CD8-positive, alpha-beta memory T cell (primary cell): ENCODE measurements at regions not wholly inside any gene's neighbourhood (a gene's known extent, or its start where the extent isn't known, plus 50 kb on each side); places are given as distances from the start of the nearest gene placed in this dataset.

Source experiments
- CTCF ChIA-PET: fragments of 350-600 bp; sonication (Branson Sonifier 250); formaldehyde crosslinking; loops from one replicate; lab custom pipeline; 2021; ENCODE audit warnings: antibody characterized with exemption; lab: Charles Lee
- POLR2A ChIA-PET: fragments of 350-600 bp; sonication (Branson Sonifier 250); formaldehyde crosslinking; loops from one replicate; lab custom pipeline; 2021; ENCODE audit warnings: antibody characterized with exemption; lab: Charles Lee
- DNase-seq, 5 donors: peaks; one replicate each; pipeline versions ENCODE4 v3.0.0 to v3.0.0-alpha.2; 2020 to 2022; ENCODE audit warnings: mixed read lengths in 1 of 5
- H3K27ac ChIP-seq: one replicate; pipeline ENCODE4 v1.7.0; 2013; ENCODE audit warnings: low read depth, mild to moderate bottlenecking, low read length, moderate library complexity
- H3K27me3 ChIP-seq: 2 replicates; pipeline ENCODE4 v1.7.0; 2013; ENCODE audit warnings: low read length, mild to moderate bottlenecking; ENCODE audit not compliant: insufficient read depth, poor library complexity, severe bottlenecking
- H3K36me3 ChIP-seq: 2 replicates; pipeline ENCODE4 v1.7.0; 2013; ENCODE audit warnings: mild to moderate bottlenecking, low read length, moderate library complexity; ENCODE audit not compliant: insufficient read depth
- H3K4me1 ChIP-seq: 2 replicates; pipeline ENCODE4 v1.7.0; 2013; ENCODE audit warnings: mild to moderate bottlenecking, low read length, moderate library complexity; ENCODE audit not compliant: insufficient read depth
- H3K4me3 ChIP-seq: 2 replicates; pipeline ENCODE4 v1.7.0; 2013; ENCODE audit warnings: mild to moderate bottlenecking, low read length
- H3K9me3 ChIP-seq: 2 replicates; pipeline ENCODE4 v1.7.0; 2013; ENCODE audit warnings: mild to moderate bottlenecking, low read length
- H3K27ac Mint-ChIP-seq, 8 donors: one replicate each; pipeline ENCODE4 v1.8.0; 2020 to 2021; ENCODE audit warnings: mixed read lengths in 8 of 8, mild to moderate bottlenecking in 6 of 8, inconsistent platforms in 3 of 8, moderate library complexity in 3 of 8
- H3K27me3 Mint-ChIP-seq, 2 donors: one replicate each; pipeline ENCODE4 v1.8.0; 2020 to 2021; ENCODE audit warnings: mixed read lengths in 2 of 2, mild to moderate bottlenecking in 1 of 2, moderate library complexity in 1 of 2
- H3K36me3 Mint-ChIP-seq, 3 donors: one replicate each; pipeline ENCODE4 v1.8.0; 2020 to 2021; ENCODE audit warnings: mixed read lengths in 3 of 3, inconsistent platforms in 1 of 3, mild to moderate bottlenecking in 1 of 3
- H3K4me1 Mint-ChIP-seq, 3 donors: one replicate each; pipeline ENCODE4 v1.8.0; 2020 to 2021; ENCODE audit warnings: mixed read lengths in 3 of 3, inconsistent platforms in 1 of 3, mild to moderate bottlenecking in 1 of 3
- H3K4me3 Mint-ChIP-seq, 7 donors: one replicate each; pipeline ENCODE4 v1.8.0; 2020 to 2021; ENCODE audit warnings: mixed read lengths in 7 of 7, mild to moderate bottlenecking in 6 of 7, moderate library complexity in 4 of 7, inconsistent platforms in 2 of 7
- H3K9me3 Mint-ChIP-seq, 5 donors: one replicate each; pipeline ENCODE4 v1.8.0; 2020 to 2022; ENCODE audit warnings: mixed read lengths in 5 of 5, mild to moderate bottlenecking in 3 of 5, moderate library complexity in 2 of 5, inconsistent platforms in 1 of 5

GRCh38 chr5:163687414-163687813, 182.0 kb downstream of the MAT2B start:
- Mint-ChIP-seq H3K27ac (no peak overlapping the region), H3K4me1 (no peaks in the 10 kb centered on the region), H3K36me3 (no peaks in the 10 kb centered on the region), H3K9me3 (peaks cover 0 to 2% (median 0%) of the 10 kb centered on the region in 5 donors), H3K27me3 (no peaks in the 10 kb centered on the region), H3K4me3 (no peak overlapping the region)
- Histone ChIP-seq H3K9me3 (no peaks in the 10 kb centered on the region), H3K4me3 (no peak overlapping the region), H3K27me3 (no peaks in the 10 kb centered on the region), H3K27ac (no peak overlapping the region), H3K4me1 (no peaks in the 10 kb centered on the region), H3K36me3 (no peaks in the 10 kb centered on the region)
- CTCF ChIA-PET: no interaction called here
- POLR2A ChIA-PET: no interaction called here
- no peak for DNase-seq

GRCh38 chr5:163692091-163692490, 186.7 kb downstream of the MAT2B start:
- Mint-ChIP-seq H3K36me3 (no peaks in the 10 kb centered on the region), H3K27ac (no peak overlapping the region), H3K27me3 (no peaks in the 10 kb centered on the region), H3K4me1 (no peaks in the 10 kb centered on the region), H3K4me3 (no peak overlapping the region), H3K9me3 (no peaks in the 10 kb centered on the region)
- Histone ChIP-seq H3K36me3 (no peaks in the 10 kb centered on the region), H3K4me3 (no peak overlapping the region), H3K9me3 (no peaks in the 10 kb centered on the region), H3K27ac (no peak overlapping the region), H3K4me1 (no peaks in the 10 kb centered on the region), H3K27me3 (no peaks in the 10 kb centered on the region)
- ChIA-PET POLR2A (no interaction called here), CTCF (no interaction called here)
- no peak for DNase-seq

GRCh38 chr5:163695830-163696578, 190.6 kb downstream of the MAT2B start:
- Mint-ChIP-seq H3K4me1 (no peaks in the 10 kb centered on the region), H3K27ac (no peak overlapping the region), H3K36me3 (no peaks in the 10 kb centered on the region), H3K27me3 (peaks cover 0 to 4% of the 10 kb centered on the region in 2 donors), H3K9me3 (peaks cover 0 to 2% (median 0%) of the 10 kb centered on the region in 5 donors), H3K4me3 (no peak overlapping the region)
- DNase-seq: peak in 1 of 5 donors; percentile 1
- no peaks in the 10 kb centered on the region for H3K9me3 ChIP-seq
- no peaks in the 10 kb centered on the region for H3K36me3 ChIP-seq
- H3K27me3 ChIP-seq: no peaks in the 10 kb centered on the region
- CTCF ChIA-PET: no interaction called here
- no peaks in the 10 kb centered on the region for H3K4me1 ChIP-seq
- H3K4me3 ChIP-seq: no peak overlapping the region
- no peak overlapping the region for H3K27ac ChIP-seq
- POLR2A ChIA-PET: no interaction called here

- DNase-seq: no peak
- CTCF ChIA-PET: no interaction called here
- peaks cover 0 to 4% of the 10 kb centered on the region in 2 donors for H3K27me3 Mint-ChIP-seq
Observed at GRCh38 chr5:163696579-163696887, 191.1 kb downstream of the MAT2B start.

GRCh38 chr5:163706053-163706771, 200.8 kb downstream of the MAT2B start:
- Histone ChIP-seq H3K36me3 (no peaks in the 10 kb centered on the region), H3K9me3 (no peaks in the 10 kb centered on the region), H3K27me3 (no peaks in the 10 kb centered on the region), H3K4me1 (no peaks in the 10 kb centered on the region), H3K27ac (no peak overlapping the region), H3K4me3 (no peak overlapping the region)
- no peak overlapping the region for H3K4me3 Mint-ChIP-seq
- no peak for DNase-seq
- H3K36me3 Mint-ChIP-seq: no peaks in the 10 kb centered on the region
- no peaks in the 10 kb centered on the region for H3K4me1 Mint-ChIP-seq
- no peaks in the 10 kb centered on the region for H3K27me3 Mint-ChIP-seq
- H3K27ac Mint-ChIP-seq: no peak overlapping the region
- peaks cover 0 to 5% (median 0%) of the 10 kb centered on the region in 5 donors for H3K9me3 Mint-ChIP-seq
- ChIA-PET CTCF (no interaction called here), POLR2A (no interaction called here)

More at GRCh38 chr5:163696579-163696887, 191.1 kb downstream of the MAT2B start:
- no peaks in the 10 kb centered on the region for H3K36me3 ChIP-seq
- no peaks in the 10 kb centered on the region for H3K4me1 ChIP-seq
- POLR2A ChIA-PET: no interaction called here
- Mint-ChIP-seq H3K9me3 (peaks cover 0 to 2% (median 0%) of the 10 kb centered on the region in 5 donors), H3K4me3 (no peak overlapping the region), H3K4me1 (no peaks in the 10 kb centered on the region), H3K36me3 (no peaks in the 10 kb centered on the region), H3K27ac (no peak overlapping the region)
- no peak overlapping the region for H3K27ac ChIP-seq
- H3K4me3 ChIP-seq: no peak overlapping the region
- no peaks in the 10 kb centered on the region for H3K9me3 ChIP-seq
- H3K27me3 ChIP-seq: no peaks in the 10 kb centered on the region

GRCh38 chr5:163712011-163712410, 206.6 kb downstream of the MAT2B start:
- ChIA-PET CTCF (no interaction called here), POLR2A (no interaction called here)
- Mint-ChIP-seq H3K9me3 (peaks cover 0 to 5% (median 0%) of the 10 kb centered on the region in 5 donors), H3K27me3 (no peaks in the 10 kb centered on the region), H3K4me3 (no peak overlapping the region), H3K4me1 (no peaks in the 10 kb centered on the region), H3K27ac (no peak overlapping the region), H3K36me3 (no peaks in the 10 kb centered on the region)
- Histone ChIP-seq H3K27ac (no peak overlapping the region), H3K4me3 (no peak overlapping the region), H3K9me3 (no peaks in the 10 kb centered on the region), H3K4me1 (no peaks in the 10 kb centered on the region), H3K36me3 (no peaks in the 10 kb centered on the region), H3K27me3 (no peaks in the 10 kb centered on the region)
- DNase-seq: no peak

GRCh38 chr5:163718272-163718671, 212.9 kb downstream of the MAT2B start:
- Mint-ChIP-seq H3K27ac (no peak overlapping the region), H3K4me1 (no peaks in the 10 kb centered on the region), H3K4me3 (no peak overlapping the region), H3K36me3 (no peaks in the 10 kb centered on the region), H3K9me3 (peaks cover 0 to 2% (median 0%) of the 10 kb centered on the region in 5 donors), H3K27me3 (no peaks in the 10 kb centered on the region)
- Histone ChIP-seq H3K36me3 (no peaks in the 10 kb centered on the region), H3K4me3 (no peak overlapping the region), H3K4me1 (no peaks in the 10 kb centered on the region), H3K9me3 (no peaks in the 10 kb centered on the region), H3K27ac (no peak overlapping the region), H3K27me3 (no peaks in the 10 kb centered on the region)
- ChIA-PET POLR2A (no interaction called here), CTCF (no interaction called here)
- no peak for DNase-seq

GRCh38 chr5:163724305-163724704, 218.9 kb downstream of the MAT2B start:
- no peaks in the 10 kb centered on the region for H3K27me3 Mint-ChIP-seq
- H3K9me3 Mint-ChIP-seq: peaks cover 0 to 4% (median 0%) of the 10 kb centered on the region in 5 donors
- H3K4me3 Mint-ChIP-seq: no peak overlapping the region
- Histone ChIP-seq H3K4me1 (no peaks in the 10 kb centered on the region), H3K9me3 (no peaks in the 10 kb centered on the region), H3K27ac (no peak overlapping the region), H3K4me3 (no peak overlapping the region), H3K36me3 (no peaks in the 10 kb centered on the region), H3K27me3 (no peaks in the 10 kb centered on the region)
- H3K4me1 Mint-ChIP-seq: no peaks in the 10 kb centered on the region
- POLR2A ChIA-PET: no interaction called here
- no peaks in the 10 kb centered on the region for H3K36me3 Mint-ChIP-seq
- no peak overlapping the region for H3K27ac Mint-ChIP-seq
- CTCF ChIA-PET: no interaction called here
- no peak for DNase-seq
